ENCODE measurements at regions not wholly inside any gene's neighbourhood (a gene's known extent, or its start where the extent isn't known, plus 50 kb on each side); places are given as distances from the start of the nearest gene placed in this dataset.

DNA sequence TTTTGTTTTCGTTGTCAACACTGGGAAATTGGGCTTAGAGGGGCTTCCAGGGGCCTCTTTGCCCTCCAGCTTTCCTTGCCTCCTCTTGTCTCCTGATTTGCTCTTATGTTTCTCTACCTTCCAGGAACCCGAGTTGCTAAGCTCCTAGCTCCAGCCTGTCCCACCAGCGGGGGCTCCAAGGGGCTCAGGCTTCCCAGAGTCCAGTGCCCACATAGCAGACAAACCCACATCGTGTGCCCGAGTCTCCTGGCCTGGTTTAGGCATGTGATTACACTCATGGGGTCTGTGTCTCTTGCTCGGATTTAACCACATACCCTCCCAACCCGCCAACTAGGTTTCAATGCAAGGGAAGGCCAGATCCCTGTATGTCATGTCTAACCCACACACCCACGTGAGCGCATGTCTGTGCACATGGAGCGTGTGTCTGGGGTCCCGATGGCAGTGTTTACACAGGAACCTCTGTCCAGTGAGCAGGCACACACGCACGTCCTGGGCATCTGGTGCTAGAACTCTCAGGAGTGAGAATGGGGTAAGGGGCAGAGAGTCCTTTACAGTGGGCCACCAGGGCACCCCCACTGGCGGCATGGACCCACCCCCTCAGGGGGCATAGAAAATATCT, 76.1 kb upstream of the MED9 start:
- peaks cover 66% of the 10 kb centered on the region for H3K4me1 Mint-ChIP-seq (ENCODE audit: low read depth)
- no peak overlapping the region for H3K27ac Mint-ChIP-seq
- no peak overlapping the region for H3K4me3 Mint-ChIP-seq
- ATAC-seq (ENCODE audit: poor library complexity) (no peak), DNase-seq (no peak)
- no peaks in the 10 kb centered on the region for H3K36me3 Mint-ChIP-seq (ENCODE audit: low read depth)
- H3K9me3 Mint-ChIP-seq: no peaks in the 10 kb centered on the region
- intact Hi-C loops (cut with DNase I, micrococcal nuclease): no loop called here
- Histone ChIP-seq H3K27ac (ENCODE audit: low read depth in 1 of 2, low read length in 2 of 2) (no peak overlapping the region), H3K4me3 (ENCODE audit: low read length) (no peak overlapping the region), H3K4me1 (ENCODE audit: insufficient read depth, low read length) (peaks cover 46% of the 10 kb centered on the region), H3K36me3 (ENCODE audit: insufficient read depth, low read length) (no peaks in the 10 kb centered on the region), H3K27me3 (ENCODE audit: control insufficient read depth in 1 of 2, insufficient read depth in 2 of 2, low read length in 2 of 2) (no peaks in the 10 kb centered on the region), H3K9me3 (ENCODE audit: control insufficient read depth in 1 of 2, insufficient read depth in 1 of 2, low read length in 2 of 2) (peaks cover 0 to 8% of the 10 kb centered on the region in 2 experiments)
- POLR2A ChIA-PET: no interaction called here
- no peak for TF ChIP-seq CTCF (IDR thresholded peaks at IDR 0.05)
- CTCF ChIA-PET: no interaction called here
- H3K27me3 Mint-ChIP-seq: no peaks in the 10 kb centered on the region

DNA sequence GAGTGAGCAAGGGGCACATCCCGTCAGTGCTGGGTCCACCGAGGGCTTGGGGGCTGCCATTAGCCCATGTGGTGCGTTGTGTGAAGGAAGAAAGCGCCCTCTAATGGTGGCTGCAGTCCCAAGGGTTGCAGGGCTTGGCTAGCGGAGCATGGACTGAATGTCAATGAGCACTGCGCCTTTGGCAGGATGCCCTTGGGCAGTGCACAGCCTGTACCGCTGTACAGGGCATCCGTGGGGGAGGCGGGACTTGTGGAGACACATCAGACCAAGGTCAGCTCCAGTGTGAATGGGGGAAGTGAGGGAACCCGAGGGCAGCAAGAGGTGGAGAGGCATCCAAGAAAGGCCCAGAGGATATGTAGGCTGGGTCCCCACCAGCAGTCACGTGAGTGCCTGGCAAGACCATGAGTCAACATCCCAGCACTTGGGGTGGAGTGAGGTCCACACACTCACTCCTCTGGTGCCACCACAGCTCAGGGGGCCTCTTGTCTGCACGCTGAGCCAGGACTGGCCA, 75.5 kb upstream of the MED9 start:
- Mint-ChIP-seq H3K27me3 (no peaks in the 10 kb centered on the region), H3K36me3 (ENCODE audit: low read depth) (no peaks in the 10 kb centered on the region), H3K9me3 (no peaks in the 10 kb centered on the region), H3K4me1 (ENCODE audit: low read depth) (peaks cover 72% of the 10 kb centered on the region), H3K27ac (no peak overlapping the region), H3K4me3 (no peak overlapping the region)
- no peak overlapping the region for H3K4me3 ChIP-seq (ENCODE audit: low read length)
- no peaks in the 10 kb centered on the region for H3K27me3 ChIP-seq (ENCODE audit: control insufficient read depth in 1 of 2, insufficient read depth in 2 of 2, low read length in 2 of 2)
- H3K4me1 ChIP-seq (ENCODE audit: insufficient read depth, low read length): peaks cover 52% of the 10 kb centered on the region
- H3K9me3 ChIP-seq (ENCODE audit: control insufficient read depth in 1 of 2, insufficient read depth in 1 of 2, low read length in 2 of 2): peaks cover 0 to 3% of the 10 kb centered on the region in 2 experiments
- DNase-seq: no peak
- no peaks in the 10 kb centered on the region for H3K36me3 ChIP-seq (ENCODE audit: insufficient read depth, low read length)
- CTCF ChIA-PET: no interaction called here
- TF ChIP-seq CTCF (IDR thresholded peaks at IDR 0.05): no peak
- H3K27ac ChIP-seq (ENCODE audit: low read depth in 1 of 2, low read length in 2 of 2): no peak overlapping the region
- POLR2A ChIA-PET: no interaction called here
- intact Hi-C loops (cut with DNase I, micrococcal nuclease): no loop called here
- no peak for ATAC-seq (ENCODE audit: poor library complexity)

- no peaks in the 10 kb centered on the region for H3K27me3 ChIP-seq (ENCODE audit: control insufficient read depth in 1 of 2, insufficient read depth in 2 of 2, low read length in 2 of 2)
- peak overlapping the region; percentile 39 for H3K4me3 Mint-ChIP-seq
- intact Hi-C loops (cut with DNase I, micrococcal nuclease): no loop called here
- H3K36me3 ChIP-seq (ENCODE audit: insufficient read depth, low read length): no peaks in the 10 kb centered on the region
- no peak for TF ChIP-seq CTCF (IDR thresholded peaks at IDR 0.05)
- H3K4me3 ChIP-seq (ENCODE audit: low read length): no peak overlapping the region
- no peaks in the 10 kb centered on the region for H3K36me3 Mint-ChIP-seq (ENCODE audit: low read depth)
- H3K27me3 Mint-ChIP-seq: no peaks in the 10 kb centered on the region
- ChIA-PET POLR2A (interaction anchor here (2.1 kb wide), 1 partner anchor 10 kb away, joined by 25 read pairs; no protein-coding TSS in a partner anchor), CTCF (no interaction called here)
- peak overlapping the region; percentile 88 for H3K27ac Mint-ChIP-seq
- no peaks in the 10 kb centered on the region for H3K9me3 ChIP-seq (ENCODE audit: control insufficient read depth in 1 of 2, insufficient read depth in 1 of 2, low read length in 2 of 2)
- peaks cover 77% of the 10 kb centered on the region for H3K4me1 Mint-ChIP-seq (ENCODE audit: low read depth)
- H3K9me3 Mint-ChIP-seq: no peaks in the 10 kb centered on the region
- peaks cover 58% of the 10 kb centered on the region for H3K4me1 ChIP-seq (ENCODE audit: insufficient read depth, low read length)
- DNase-seq (no peak), ATAC-seq (ENCODE audit: poor library complexity) (no peak)
- H3K27ac ChIP-seq (ENCODE audit: low read depth in 1 of 2, low read length in 2 of 2): no peak overlapping the region
Observed at GRCh38 chr17:17402558-17402957, 74.2 kb upstream of the MED9 start.
